K562 (cell line): ENCODE measurements at regions not wholly inside any gene's neighbourhood (a gene's known extent, or its start where the extent isn't known, plus 50 kb on each side); places are given as distances from the start of the nearest gene placed in this dataset.

Experiments used
- ATAC-seq: fragments of 200-7000 bp; cut with Tn5 transposase; 3 replicates; pipeline ENCODE4 v1.9.1; 2020; ENCODE audit warnings: moderate library complexity
- BruUV-seq: library from RNA; stranded (reverse); fragments of 400-500 nt; replicated peaks from 2 replicates; lab custom pipeline; 2021; lab: Mats Ljungman, UMichigan
- CTCF ChIA-PET: fragments of 300-600 bp; formaldehyde crosslinking; extraction: SDS; loops from one replicate; lab custom pipeline; 2021; ENCODE audit warnings: low intra/inter-chr PET ratio; lab: Yijun Ruan, JAX
- POLR2A ChIA-PET: fragments of 300-600, 350-650 bp; sonication (Branson Sonifier 250); formaldehyde crosslinking; extraction: SDS; loops from one replicate; lab custom pipeline; 2021; ENCODE audit warnings: antibody characterized with exemption, inconsistent platforms; lab: Yijun Ruan, JAX
- DNase-seq, 4 experiments: peaks; one replicate each; pipeline versions ENCODE4 v3.0.0 to v3.0.0-alpha.2; 2011 to 2018; ENCODE audit warnings: low spot score in 3 of 4, mixed read lengths in 3 of 4; ENCODE audit errors: extremely low read depth in 1 of 4
- FAIRE-seq: peaks from 2 replicates; lab custom pipeline; 2011; peaks lifted over from hg19 to GRCh38; lab: Jason Lieb, UNC
- H2AFZ ChIP-seq: 2 replicates; pipeline ENCODE4 v1.6.0; 2011; ENCODE audit warnings: low read depth, low read length, control low read depth, inconsistent platforms
- H3K27ac ChIP-seq: fragments of 200-600 bp; 3 replicates; pipeline ENCODE4 v1.8.0; 2011; ENCODE audit warnings: low read depth, mild to moderate bottlenecking, control low read depth, inconsistent platforms, low read length, moderate library complexity, mixed read lengths; ENCODE audit errors: extremely low read depth
- H3K27me3 ChIP-seq, 2 experiments: fragments of 300-600 bp in 1 of 2; 2 replicates in 1 of 2; 3 replicates in 1 of 2; pipeline versions ENCODE4 v1.6.0 to v1.8.0; 2011; ENCODE audit warnings: inconsistent platforms in 2 of 2, low read length in 2 of 2, mild to moderate bottlenecking in 1 of 2, mixed read lengths in 1 of 2, moderate library complexity in 1 of 2; ENCODE audit not compliant: control insufficient read depth in 2 of 2, insufficient read depth in 2 of 2
- H3K36me3 ChIP-seq: fragments of 300-600 bp; 3 replicates; pipeline ENCODE4 v1.8.0; 2011; ENCODE audit warnings: mild to moderate bottlenecking, low read length, inconsistent platforms; ENCODE audit not compliant: control insufficient read depth, insufficient read depth
- H3K4me1 ChIP-seq, 2 experiments: fragments of 200-600 bp in 1 of 2; replicated peaks in 1 of 2; 2 replicates in 1 of 2; 3 replicates in 1 of 2; pipeline versions ENCODE4 v1.5.1 to v1.8.0; 2011; ENCODE audit warnings: inconsistent platforms in 2 of 2, low read length in 2 of 2, mild to moderate bottlenecking in 1 of 2, mixed read lengths in 1 of 2, moderate library complexity in 1 of 2; ENCODE audit not compliant: control insufficient read depth in 2 of 2, insufficient read depth in 2 of 2
- H3K4me2 ChIP-seq: 2 replicates; pipeline ENCODE4 v1.6.1; 2011; ENCODE audit warnings: low read length, control low read depth, inconsistent platforms, mixed read lengths; ENCODE audit not compliant: insufficient read depth
- H3K4me3 ChIP-seq: fragments of 200-600 bp; sonication (generic), shearing (Covaris generic); 2 replicates; pipeline ENCODE4 v1.5.1; 2016; ENCODE audit warnings: control low read depth, inconsistent platforms
- H3K79me2 ChIP-seq: fragments of 200-600 bp; 3 replicates; pipeline ENCODE4 v1.8.0; 2011; ENCODE audit warnings: low read length, inconsistent platforms; ENCODE audit not compliant: control insufficient read depth, insufficient read depth
- H3K9ac ChIP-seq, 2 experiments: 2 replicates each; pipeline versions ENCODE4 v1.6.0 to v1.6.1; 2011; ENCODE audit warnings: low read depth in 2 of 2, low read length in 2 of 2, control low read depth in 1 of 2, inconsistent platforms in 1 of 2, mild to moderate bottlenecking in 1 of 2, mixed read lengths in 1 of 2; ENCODE audit not compliant: insufficient read depth in 1 of 2
- H3K9me1 ChIP-seq: one replicate; pipeline ENCODE4 v1.6.0; 2011; ENCODE audit warnings: inconsistent platforms, mild to moderate bottlenecking, low read length, moderate library complexity; ENCODE audit not compliant: control insufficient read depth, insufficient read depth
- H3K9me3 ChIP-seq: replicated peaks from 2 replicates; pipeline ENCODE4 v1.5.1; 2011; ENCODE audit warnings: low read depth, low read length, inconsistent platforms; ENCODE audit not compliant: control insufficient read depth, insufficient read depth
- H4K20me1 ChIP-seq: replicated peaks from 2 replicates; pipeline ENCODE4 v1.6.1; 2011; ENCODE audit warnings: low read length, inconsistent platforms, mixed read lengths; ENCODE audit not compliant: control insufficient read depth, insufficient read depth
- BHLHE40 ChIP-seq: IDR thresholded peaks from 2 replicates; pipeline ENCODE4 v1.6.1; 2011; ENCODE audit warnings: low read length, improper control_type of control experiment
- EP400 ChIP-seq: fragments of 450-650 bp; IDR thresholded peaks from 2 replicates; pipeline ENCODE4 v1.6.1; 2017; ENCODE audit warnings: antibody characterized with exemption, mild to moderate bottlenecking, moderate library complexity
- FOS ChIP-seq: IDR thresholded peaks from 3 replicates; pipeline ENCODE4 v1.6.1; 2011; ENCODE audit not compliant: insufficient read length; ENCODE audit errors: extremely low read depth
- PHF20 ChIP-seq: fragments of 450-650 bp; IDR thresholded peaks from 2 replicates; pipeline ENCODE4 v1.6.1; 2018; ENCODE audit not compliant: partially characterized antibody
- SOX6 ChIP-seq: fragments of 450-650 bp; IDR thresholded peaks from 2 replicates; pipeline ENCODE4 v1.6.1; 2014; ENCODE audit warnings: mild to moderate bottlenecking
- SREBF1 ChIP-seq: fragments of 150-350 bp; IDR thresholded peaks from 2 replicates; pipeline ENCODE4 v1.6.1; 2014; ENCODE audit warnings: antibody characterized with exemption, low read depth, low read length, borderline replicate concordance
- ZFP36 ChIP-seq: fragments of 150-350 bp; IDR thresholded peaks from 2 replicates; pipeline ENCODE4 v1.6.1; 2018; ENCODE audit warnings: low read length, low read depth; ENCODE audit not compliant: partially characterized antibody
- ZNF12 ChIP-seq: sonication (generic); formaldehyde crosslinking; IDR thresholded peaks from 2 replicates; pipeline ENCODE4 v1.4.0; 2020; ENCODE audit warnings: mild to moderate bottlenecking, missing genetic modification reagents
- WGBS: fragments of 100-300 bp; shearing (Covaris generic); methylation state at CpG from one replicate; pipeline ENCODE4 v1.1.6; 2016; ENCODE audit warnings: low coverage, mixed read lengths; ENCODE audit not compliant: insufficient coverage; ENCODE audit errors: missing lambda C conversion rate; 5-methylcytosine and 5-hydroxymethylcytosine counted together
- in situ Hi-C: fragments of 300-500 bp; cut with MboI; formaldehyde crosslinking; loops from 4 replicates; pipeline ENCODE4 v1.15.0; 2018; ENCODE audit warnings: inconsistent platforms, mixed read lengths
- intact Hi-C: fragments of 100-400 bp; cut with micrococcal nuclease; formaldehyde crosslinking; loops from 2 replicates; pipeline ENCODE4 v1.14.2; 2022
- TF ChIP-seq, protein P1 (sequence below): IDR thresholded peaks from 3 replicates; pipeline ENCODE4 v1.6.1; 2011; ENCODE audit warnings: borderline replicate concordance, mild to moderate bottlenecking, moderate library complexity; ENCODE audit not compliant: insufficient read length; ENCODE audit errors: extremely low read depth
- TF ChIP-seq, protein P2 (sequence below): fragments of 450-650 bp; IDR thresholded peaks from 2 replicates; pipeline ENCODE4 v1.6.1; 2017; ENCODE audit warnings: antibody characterized with exemption
- TF ChIP-seq, protein P3 (sequence below): fragments of 250-450 bp; sonication (Bioruptor Pico); IDR thresholded peaks from 2 replicates; pipeline ENCODE4 v1.4.0; 2020; ENCODE audit warnings: borderline replicate concordance

DNA sequence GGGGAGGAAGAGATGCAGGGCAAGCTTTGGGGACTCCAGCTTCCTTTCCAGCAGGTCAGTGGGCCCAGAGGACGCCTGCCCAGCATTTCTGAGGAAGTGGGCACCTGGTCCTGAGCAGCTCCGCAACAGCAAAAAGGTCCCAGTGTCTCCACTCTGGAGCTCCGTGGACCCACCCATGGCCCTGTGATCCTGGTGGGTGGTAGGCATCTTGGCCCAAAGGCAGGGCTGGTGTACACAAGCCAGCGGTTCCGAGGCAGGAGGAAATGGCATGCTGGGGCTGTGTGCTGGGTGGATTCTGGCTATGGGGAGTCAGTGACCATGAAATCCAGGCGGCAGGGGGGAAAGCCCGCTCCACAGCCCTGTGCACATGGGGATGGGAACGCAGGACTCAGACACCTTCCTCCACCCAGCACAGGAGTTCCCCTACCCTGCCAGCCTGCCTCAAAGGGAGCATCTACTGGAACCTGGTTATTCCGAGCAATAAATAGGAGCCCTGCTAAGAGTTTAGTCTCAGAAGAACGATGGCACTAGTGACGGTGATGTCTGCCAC, 206.0 kb downstream of the GLI2 start:
- H3K36me3 ChIP-seq, result no peaks in the 10 kb centered on the region; the same call in 2 of the 3 replicates
- no TSS peak for BruUV-seq
- no peak for TF ChIP-seq ZFP36
- TF ChIP-seq SREBF1, result no peak
- TF ChIP-seq, protein P1, sequence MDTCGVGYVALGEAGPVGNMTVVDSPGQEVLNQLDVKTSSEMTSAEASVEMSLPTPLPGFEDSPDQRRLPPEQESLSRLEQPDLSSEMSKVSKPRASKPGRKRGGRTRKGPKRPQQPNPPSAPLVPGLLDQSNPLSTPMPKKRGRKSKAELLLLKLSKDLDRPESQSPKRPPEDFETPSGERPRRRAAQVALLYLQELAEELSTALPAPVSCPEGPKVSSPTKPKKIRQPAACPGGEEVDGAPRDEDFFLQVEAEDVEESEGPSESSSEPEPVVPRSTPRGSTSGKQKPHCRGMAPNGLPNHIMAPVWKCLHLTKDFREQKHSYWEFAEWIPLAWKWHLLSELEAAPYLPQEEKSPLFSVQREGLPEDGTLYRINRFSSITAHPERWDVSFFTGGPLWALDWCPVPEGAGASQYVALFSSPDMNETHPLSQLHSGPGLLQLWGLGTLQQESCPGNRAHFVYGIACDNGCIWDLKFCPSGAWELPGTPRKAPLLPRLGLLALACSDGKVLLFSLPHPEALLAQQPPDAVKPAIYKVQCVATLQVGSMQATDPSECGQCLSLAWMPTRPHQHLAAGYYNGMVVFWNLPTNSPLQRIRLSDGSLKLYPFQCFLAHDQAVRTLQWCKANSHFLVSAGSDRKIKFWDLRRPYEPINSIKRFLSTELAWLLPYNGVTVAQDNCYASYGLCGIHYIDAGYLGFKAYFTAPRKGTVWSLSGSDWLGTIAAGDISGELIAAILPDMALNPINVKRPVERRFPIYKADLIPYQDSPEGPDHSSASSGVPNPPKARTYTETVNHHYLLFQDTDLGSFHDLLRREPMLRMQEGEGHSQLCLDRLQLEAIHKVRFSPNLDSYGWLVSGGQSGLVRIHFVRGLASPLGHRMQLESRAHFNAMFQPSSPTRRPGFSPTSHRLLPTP, result no peak
- TF ChIP-seq SOX6, result no peak
- TF ChIP-seq, protein P2, sequence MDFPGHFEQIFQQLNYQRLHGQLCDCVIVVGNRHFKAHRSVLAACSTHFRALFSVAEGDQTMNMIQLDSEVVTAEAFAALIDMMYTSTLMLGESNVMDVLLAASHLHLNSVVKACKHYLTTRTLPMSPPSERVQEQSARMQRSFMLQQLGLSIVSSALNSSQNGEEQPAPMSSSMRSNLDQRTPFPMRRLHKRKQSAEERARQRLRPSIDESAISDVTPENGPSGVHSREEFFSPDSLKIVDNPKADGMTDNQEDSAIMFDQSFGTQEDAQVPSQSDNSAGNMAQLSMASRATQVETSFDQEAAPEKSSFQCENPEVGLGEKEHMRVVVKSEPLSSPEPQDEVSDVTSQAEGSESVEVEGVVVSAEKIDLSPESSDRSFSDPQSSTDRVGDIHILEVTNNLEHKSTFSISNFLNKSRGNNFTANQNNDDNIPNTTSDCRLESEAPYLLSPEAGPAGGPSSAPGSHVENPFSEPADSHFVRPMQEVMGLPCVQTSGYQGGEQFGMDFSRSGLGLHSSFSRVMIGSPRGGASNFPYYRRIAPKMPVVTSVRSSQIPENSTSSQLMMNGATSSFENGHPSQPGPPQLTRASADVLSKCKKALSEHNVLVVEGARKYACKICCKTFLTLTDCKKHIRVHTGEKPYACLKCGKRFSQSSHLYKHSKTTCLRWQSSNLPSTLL, result no peak
- TF ChIP-seq, protein P3, sequence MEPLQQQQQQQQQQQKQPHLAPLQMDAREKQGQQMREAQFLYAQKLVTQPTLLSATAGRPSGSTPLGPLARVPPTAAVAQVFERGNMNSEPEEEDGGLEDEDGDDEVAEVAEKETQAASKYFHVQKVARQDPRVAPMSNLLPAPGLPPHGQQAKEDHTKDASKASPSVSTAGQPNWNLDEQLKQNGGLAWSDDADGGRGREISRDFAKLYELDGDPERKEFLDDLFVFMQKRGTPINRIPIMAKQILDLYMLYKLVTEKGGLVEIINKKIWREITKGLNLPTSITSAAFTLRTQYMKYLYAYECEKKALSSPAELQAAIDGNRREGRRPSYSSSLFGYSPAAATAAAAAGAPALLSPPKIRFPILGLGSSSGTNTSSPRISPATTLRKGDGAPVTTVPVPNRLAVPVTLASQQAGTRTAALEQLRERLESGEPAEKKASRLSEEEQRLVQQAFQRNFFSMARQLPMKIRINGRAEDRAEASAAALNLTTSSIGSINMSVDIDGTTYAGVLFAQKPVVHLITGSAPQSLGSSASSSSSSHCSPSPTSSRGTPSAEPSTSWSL, result no peak
- TF ChIP-seq ZNF12 (CRISPR knock-in tag), result no peak
- no peak for TF ChIP-seq BHLHE40
- TF ChIP-seq EP400, result no peak
- no peak for TF ChIP-seq PHF20
- TF ChIP-seq FOS, result no peak

More for the DNA sequence above, 206.0 kb downstream of the GLI2 start:
- FAIRE-seq, result no peak
- Histone ChIP-seq H3K79me2 (no peaks in the 10 kb centered on the region), H3K27ac (no peak overlapping the region), H2AFZ (peak overlapping the region; percentile 42; the same call in 1 of the 2 replicates), H3K9me1 (no peaks in the 10 kb centered on the region), H3K27me3 (no peaks in the 10 kb centered on the region; a peak in 1 of 5 replicates), H3K9ac (peak overlapping the region in 1 of 2 experiments; percentile 4; a peak in 1 of 4 replicates), H4K20me1 (no peaks in the 10 kb centered on the region), H3K9me3 (no peaks in the 10 kb centered on the region), H3K4me1 (peaks cover 35 to 39% of the 10 kb centered on the region in 2 experiments), H3K4me3 (no peak overlapping the region), H3K4me2 (no peak overlapping the region)
- ChIA-PET POLR2A (interaction anchor here (0.6 to 1.3 kb wide), 2 partner anchors 13 to 36 kb away, joined by 3 read pairs; no protein-coding TSS in a partner anchor), CTCF (interaction anchor here (0.6 kb wide), 1 partner anchor 162 kb away, joined by 3 read pairs; no protein-coding TSS in a partner anchor)
- intact Hi-C loops (no loop called here), in situ Hi-C loops (no loop called here)
- WGBS, result 78% methylated on average over 10 of the region's 11 CpGs
- ATAC-seq, result no peak
- no peak for DNase-seq
